CD4-positive, alpha-beta T cell (primary cell): ENCODE measurements at regions not wholly inside any gene's neighbourhood (a gene's known extent, or its start where the extent isn't known, plus 50 kb on each side); places are given as distances from the start of the nearest gene placed in this dataset.
"Not testable (repeated sequence)": the region's sequence is repeated elsewhere in the genome, so short reads cannot be mapped to it uniquely, and the experiment has no call there.

Source experiments
- ATAC-seq: fragments of 200-7000 bp; cut with Tn5 transposase; one replicate; pipeline ENCODE4 v1.10.0; 2022; ENCODE audit warnings: mild to moderate bottlenecking; ENCODE audit not compliant: poor library complexity
- CTCF ChIA-PET: fragments of 350-600 bp; sonication (Branson Sonifier 250); formaldehyde crosslinking; loops from one replicate; lab custom pipeline; 2021; ENCODE audit warnings: antibody characterized with exemption, inconsistent platforms; lab: Charles Lee
- POLR2A ChIA-PET: fragments of 350-600 bp; sonication (Branson Sonifier 250); formaldehyde crosslinking; loops from one replicate; lab custom pipeline; 2021; ENCODE audit warnings: antibody characterized with exemption, inconsistent platforms; lab: Charles Lee
- DNase-seq, 14 experiments: peaks; one replicate each; pipeline ENCODE4 v3.0.0-alpha.2; 2013 to 2020; ENCODE audit warnings: mixed read lengths in 2 of 14
- H3K27ac ChIP-seq, 2 donors: one replicate each; pipeline versions ENCODE4 v1.5.1 to v1.7.0; 2013; ENCODE audit warnings: low read length in 2 of 2, low read depth in 1 of 2, mild to moderate bottlenecking in 1 of 2
- H3K27me3 ChIP-seq, 2 experiments: 1 replicate in 1 of 2; 2 replicates in 1 of 2; pipeline versions ENCODE4 v1.6.1 to v1.7.0; 2013; ENCODE audit warnings: low read length in 2 of 2, control low read depth in 1 of 2, mild to moderate bottlenecking in 1 of 2, moderate library complexity in 1 of 2; ENCODE audit not compliant: insufficient read depth in 2 of 2, control insufficient read depth in 1 of 2
- H3K36me3 ChIP-seq: one replicate; pipeline ENCODE4 v1.6.1; 2013; ENCODE audit warnings: low read length, control low read depth; ENCODE audit not compliant: insufficient read depth
- H3K4me1 ChIP-seq: one replicate; pipeline ENCODE4 v1.6.1; 2013; ENCODE audit warnings: low read length, control low read depth; ENCODE audit not compliant: insufficient read depth
- H3K4me3 ChIP-seq: one replicate; pipeline ENCODE4 v1.5.1; 2013; ENCODE audit warnings: mild to moderate bottlenecking, low read length, moderate library complexity
- H3K9me3 ChIP-seq, 2 experiments: 1 replicate in 1 of 2; 2 replicates in 1 of 2; pipeline versions ENCODE4 v1.6.1 to v1.7.0; 2013; ENCODE audit warnings: low read length in 2 of 2, mild to moderate bottlenecking in 2 of 2, control low read depth in 1 of 2, moderate library complexity in 1 of 2; ENCODE audit not compliant: control insufficient read depth in 1 of 2, insufficient read depth in 1 of 2
- H3K27ac Mint-ChIP-seq: one replicate; pipeline ENCODE4 v1.8.0; 2020; ENCODE audit warnings: mixed read lengths
- H3K27me3 Mint-ChIP-seq: one replicate; pipeline ENCODE4 v1.8.0; 2021; ENCODE audit warnings: mixed read lengths
- H3K36me3 Mint-ChIP-seq: one replicate; pipeline ENCODE4 v1.8.0; 2021; ENCODE audit warnings: low read depth, mixed read lengths
- H3K4me1 Mint-ChIP-seq: one replicate; pipeline ENCODE4 v1.8.0; 2021; ENCODE audit warnings: low read depth, mixed read lengths
- H3K4me3 Mint-ChIP-seq: one replicate; pipeline ENCODE4 v1.8.0; 2020; ENCODE audit warnings: mild to moderate bottlenecking, mixed read lengths
- H3K9me3 Mint-ChIP-seq: one replicate; pipeline ENCODE4 v1.8.0; 2020; ENCODE audit warnings: mixed read lengths
- intact Hi-C, 2 experiments: fragments of 100-400 bp; cut with DNase I in 1 of 2; cut with micrococcal nuclease in 1 of 2; formaldehyde crosslinking; loops; one replicate each; pipeline versions ENCODE4 v1.15.1 to v1.9.0; 2023 to 2025; cut with DNase I, micrococcal nuclease

GRCh38 chr1:149157409-149157808, 54.1 kb upstream of the NBPF9 start:
- H3K9me3 ChIP-seq, H3K9me3 Mint-ChIP-seq, H3K27me3 Mint-ChIP-seq, CTCF ChIA-PET, H3K4me3 ChIP-seq, H3K4me1 ChIP-seq, H3K36me3 ChIP-seq, H3K36me3 Mint-ChIP-seq, H3K27me3 ChIP-seq, POLR2A ChIA-PET, intact Hi-C loops, H3K27ac ChIP-seq, ATAC-seq: not testable (repeated sequence)
- peak in 4 of 14 experiments; percentile 2 to 17 (median 4) for DNase-seq
- H3K4me3 Mint-ChIP-seq = peak overlapping the region; percentile 76
- H3K4me1 Mint-ChIP-seq = peaks cover 16% of the 10 kb centered on the region
- H3K27ac Mint-ChIP-seq = peak overlapping the region; percentile 86

DNA sequence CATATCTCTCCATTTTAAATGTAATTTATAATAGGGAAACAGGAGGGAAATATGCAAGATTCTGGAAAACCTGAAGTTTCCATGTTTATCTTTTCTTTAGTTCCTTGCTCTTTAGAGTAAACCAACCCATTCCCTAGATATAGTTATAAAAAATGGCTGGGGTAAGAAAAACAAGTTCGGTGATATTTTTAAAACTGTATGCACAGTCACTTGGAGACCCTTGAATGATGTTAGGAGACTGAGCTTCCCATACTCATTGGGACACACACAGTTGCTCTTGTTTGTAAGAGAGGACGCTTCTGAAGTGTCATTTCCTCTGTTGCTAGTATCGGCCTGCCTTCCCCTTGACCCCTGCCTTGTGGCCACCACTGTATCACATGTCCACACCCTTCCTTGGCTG, 55.0 kb upstream of the NBPF9 start:
- H3K4me1 ChIP-seq, H3K9me3 Mint-ChIP-seq, H3K36me3 Mint-ChIP-seq, POLR2A ChIA-PET, intact Hi-C loops, H3K27me3 ChIP-seq, H3K27me3 Mint-ChIP-seq, H3K4me3 ChIP-seq, H3K4me3 Mint-ChIP-seq, CTCF ChIA-PET, ATAC-seq, H3K9me3 ChIP-seq, H3K27ac ChIP-seq, H3K36me3 ChIP-seq: not testable (repeated sequence)
- peak in 1 of 14 experiments; percentile 8 for DNase-seq
- peaks cover 16% of the 10 kb centered on the region for H3K4me1 Mint-ChIP-seq
- H3K27ac Mint-ChIP-seq = peak overlapping the region; percentile 24

DNA sequence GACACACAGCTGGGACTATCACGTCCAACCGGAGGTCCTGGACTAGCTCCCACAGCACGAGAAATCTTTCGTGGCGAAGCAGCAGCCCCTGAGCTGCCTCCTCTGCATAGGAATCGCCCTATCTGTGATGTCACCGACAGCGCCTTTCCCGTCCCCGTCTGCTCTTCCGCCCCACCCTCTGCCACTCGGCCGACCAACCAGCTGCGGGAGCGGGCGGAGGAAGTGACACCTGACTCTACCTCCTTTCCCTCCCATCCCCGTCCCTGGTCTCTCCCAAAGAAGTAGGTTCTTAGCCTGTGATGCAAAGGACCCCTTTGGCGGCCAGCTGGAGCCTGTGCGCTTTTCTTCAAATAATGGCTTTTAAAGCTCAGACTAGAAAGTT, 59.7 kb upstream of the NBPF9 start:
- H3K27ac ChIP-seq, H3K27ac Mint-ChIP-seq, H3K4me3 Mint-ChIP-seq, H3K9me3 Mint-ChIP-seq, DNase-seq, H3K36me3 Mint-ChIP-seq, intact Hi-C loops, H3K27me3 ChIP-seq, CTCF ChIA-PET, H3K36me3 ChIP-seq, H3K27me3 Mint-ChIP-seq, H3K9me3 ChIP-seq, POLR2A ChIA-PET, H3K4me3 ChIP-seq, H3K4me1 ChIP-seq: not testable (repeated sequence)
- peak; percentile 89 for ATAC-seq
- H3K4me1 Mint-ChIP-seq = peaks cover 12% of the 10 kb centered on the region

GRCh38 chr1:149174765-149175164, 71.4 kb upstream of the NBPF9 start:
- H3K27ac ChIP-seq = peak overlapping the region in 1 of 2 donors; percentile 7
- POLR2A ChIA-PET, H3K27me3 Mint-ChIP-seq, H3K9me3 Mint-ChIP-seq, ATAC-seq, CTCF ChIA-PET, H3K27ac Mint-ChIP-seq, intact Hi-C loops, H3K4me1 ChIP-seq, H3K4me1 Mint-ChIP-seq, H3K36me3 ChIP-seq, H3K36me3 Mint-ChIP-seq, H3K4me3 Mint-ChIP-seq, H3K9me3 ChIP-seq, H3K27me3 ChIP-seq: not testable (repeated sequence)
- peak in 6 of 14 experiments; percentile 4 to 70 (median 23) for DNase-seq
- H3K4me3 ChIP-seq = peak overlapping the region; percentile 37

GRCh38 chr1:149175812-149176211, 72.5 kb upstream of the NBPF9 start:
- H3K27ac Mint-ChIP-seq, H3K27me3 ChIP-seq, H3K9me3 ChIP-seq, H3K36me3 ChIP-seq, CTCF ChIA-PET, H3K27me3 Mint-ChIP-seq, H3K4me1 Mint-ChIP-seq, H3K36me3 Mint-ChIP-seq, H3K9me3 Mint-ChIP-seq, ATAC-seq, H3K27ac ChIP-seq, POLR2A ChIA-PET, intact Hi-C loops, H3K4me1 ChIP-seq: not testable (repeated sequence)
- peak overlapping the region; percentile 35 for H3K4me3 ChIP-seq
- H3K4me3 Mint-ChIP-seq = peak overlapping the region; percentile 56
- peak in 1 of 14 experiments; percentile 45 for DNase-seq

GRCh38 chr1:149176453-149177316, 73.3 kb upstream of the NBPF9 start:
- H3K4me3 ChIP-seq = peak overlapping the region; percentile 49
- H3K9me3 ChIP-seq, CTCF ChIA-PET, intact Hi-C loops, H3K27me3 ChIP-seq, POLR2A ChIA-PET, H3K4me1 Mint-ChIP-seq, H3K36me3 Mint-ChIP-seq, ATAC-seq, H3K9me3 Mint-ChIP-seq, H3K36me3 ChIP-seq, H3K4me1 ChIP-seq, H3K27me3 Mint-ChIP-seq: not testable (repeated sequence)
- Mint-ChIP-seq H3K4me3 (peak overlapping the region; percentile 90), H3K27ac (peak overlapping the region; percentile 92)
- peak; percentile 48 to 84 (median 68) for DNase-seq
- peak overlapping the region; percentile 79 to 85 for H3K27ac ChIP-seq

DNA sequence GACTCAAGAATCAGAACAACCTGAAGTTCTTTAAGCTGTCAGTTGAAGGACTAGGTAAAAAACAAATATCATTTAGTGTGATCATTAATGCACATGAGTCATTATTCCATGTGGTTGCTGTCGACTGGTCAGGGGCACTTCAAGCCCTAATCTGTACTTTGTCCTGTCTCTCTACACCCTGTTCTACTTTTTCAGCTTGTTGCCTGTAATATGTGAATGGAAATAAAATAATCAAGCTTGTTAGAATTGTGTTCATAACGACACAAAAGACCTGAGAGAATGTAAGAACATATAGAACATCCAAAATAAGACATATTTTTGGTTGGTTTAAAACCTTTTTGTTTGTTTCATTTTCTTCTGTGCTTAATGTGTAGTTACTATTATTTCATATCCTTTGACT, 87.4 kb upstream of the NBPF9 start:
- H3K4me3 ChIP-seq, H3K4me3 Mint-ChIP-seq, H3K27me3 Mint-ChIP-seq, POLR2A ChIA-PET, H3K4me1 ChIP-seq, H3K27ac Mint-ChIP-seq, CTCF ChIA-PET, H3K4me1 Mint-ChIP-seq, H3K27me3 ChIP-seq, H3K36me3 Mint-ChIP-seq, H3K9me3 ChIP-seq, H3K9me3 Mint-ChIP-seq, intact Hi-C loops, H3K36me3 ChIP-seq, H3K27ac ChIP-seq, DNase-seq, ATAC-seq: not testable (repeated sequence)
